Aorta (tissue), 5 donors: ENCODE measurements at regions not wholly inside any gene's neighbourhood (a gene's known extent, or its start where the extent isn't known, plus 50 kb on each side); places are given as distances from the start of the nearest gene placed in this dataset.
"Not testable (repeated sequence)": the region's sequence is repeated elsewhere in the genome, so short reads cannot be mapped to it uniquely, and the experiment has no call there.

ENCODE experiments used
- ATAC-seq: fragments of 200-7000 bp; cut with Tn5 transposase; one replicate; pipeline ENCODE4 v1.9.1; 2022; ENCODE audit warnings: moderate library complexity; ENCODE audit not compliant: low FRiP score
- DNase-seq, 2 donors: peaks; one replicate each; pipeline ENCODE4 v3.0.0-alpha.2; 2020
- H3K27ac ChIP-seq, 2 donors: one replicate each; pipeline ENCODE4 v1.5.1; 2013; ENCODE audit warnings: low read length in 2 of 2, mild to moderate bottlenecking in 2 of 2, moderate library complexity in 2 of 2, control low read depth in 1 of 2, inconsistent platforms in 1 of 2, low read depth in 1 of 2
- H3K27me3 ChIP-seq, 2 donors: one replicate each; pipeline ENCODE4 v1.6.1; 2013; ENCODE audit warnings: control low read depth in 1 of 2, low read length in 1 of 2, mild to moderate bottlenecking in 1 of 2, moderate library complexity in 1 of 2; ENCODE audit not compliant: insufficient read depth in 2 of 2, control insufficient read depth in 1 of 2
- H3K36me3 ChIP-seq, 2 donors: one replicate each; pipeline ENCODE4 v1.6.1; 2013; ENCODE audit warnings: control low read depth in 1 of 2, low read length in 1 of 2, mild to moderate bottlenecking in 1 of 2; ENCODE audit not compliant: insufficient read depth in 2 of 2, control insufficient read depth in 1 of 2
- H3K4me1 ChIP-seq, 2 donors: one replicate each; pipeline ENCODE4 v1.6.1; 2013; ENCODE audit warnings: low read length in 2 of 2, control low read depth in 1 of 2, mild to moderate bottlenecking in 1 of 2, moderate library complexity in 1 of 2; ENCODE audit not compliant: insufficient read depth in 2 of 2, control insufficient read depth in 1 of 2
- H3K4me3 ChIP-seq, 2 donors: one replicate each; pipeline ENCODE4 v1.5.1; 2013; ENCODE audit warnings: low read length in 2 of 2, control low read depth in 1 of 2, mild to moderate bottlenecking in 1 of 2
- H3K9me3 ChIP-seq: one replicate; pipeline ENCODE4 v1.6.1; 2013; ENCODE audit warnings: mild to moderate bottlenecking, low read length; ENCODE audit not compliant: control insufficient read depth
- WGBS, 2 donors: extraction: QIAGEN DNeasy Blood & Tissue Kit; methylation state at CpG; one replicate each; pipeline ENCODE4 v1.1.7; 2013; 5-methylcytosine and 5-hydroxymethylcytosine counted together
- intact Hi-C, 2 donors: fragments of 100-400 bp; cut with DNase I; formaldehyde crosslinking; loops; one replicate each; pipeline versions ENCODE4 v1.14.2 to v1.15.0; 2022
- donor health status: healthy with polysubstance abuse.
- donor health status: Bipolar disorder and iron deficiency.
- donor health status: DM: no; HTN: no; CAD: no.
- donor health status: DM: no; HTN: no; CAD: no.
- donor health status: DM: yes; HTN: yes; CAD: no.

- ATAC-seq (no peak), DNase-seq (no peak)
- Histone ChIP-seq H3K4me3 (no peak overlapping the region), H3K27ac (no peak overlapping the region), H3K9me3 (no peaks in the 10 kb centered on the region), H3K27me3 (no peaks in the 10 kb centered on the region), H3K4me1 (no peaks in the 10 kb centered on the region), H3K36me3 (no peaks in the 10 kb centered on the region)
- WGBS, 2 donors: 49 to 61% methylated on average over 1 of the region's 1 CpG
- intact Hi-C loops: no loop called here
Measured at GRCh38 chr11:91005458-91005857, 782.6 kb upstream of the CHORDC1 start.

GRCh38 chr11:90997241-90997640 lies 774.4 kb upstream of the CHORDC1 start:
- 84 to 87% methylated on average over 3 of the region's 3 CpGs for WGBS, 2 donors
- ATAC-seq: no peak
- Histone ChIP-seq H3K36me3 (no peaks in the 10 kb centered on the region), H3K9me3 (no peaks in the 10 kb centered on the region), H3K27ac (no peak overlapping the region), H3K4me1 (no peaks in the 10 kb centered on the region), H3K4me3 (no peak overlapping the region), H3K27me3 (no peaks in the 10 kb centered on the region)
- intact Hi-C loops: no loop called here
- DNase-seq: no peak

- 90% methylated on average over 12 to 19 of the region's 22 CpGs for WGBS, 2 donors
- H3K27ac ChIP-seq, H3K27me3 ChIP-seq, H3K36me3 ChIP-seq, H3K4me3 ChIP-seq, intact Hi-C loops, H3K4me1 ChIP-seq, H3K9me3 ChIP-seq, DNase-seq, ATAC-seq: not testable (repeated sequence)
Measured at GRCh38 chr11:90972159-90972558, 749.3 kb upstream of the CHORDC1 start.

- Histone ChIP-seq H3K27me3 (no peaks in the 10 kb centered on the region), H3K4me1 (no peaks in the 10 kb centered on the region), H3K27ac (no peak overlapping the region), H3K4me3 (no peak overlapping the region), H3K9me3 (no peaks in the 10 kb centered on the region), H3K36me3 (no peaks in the 10 kb centered on the region)
- ATAC-seq (no peak), DNase-seq (no peak)
- intact Hi-C loops: no loop called here
Measured at GRCh38 chr11:90947930-90948329, 725.1 kb upstream of the CHORDC1 start.

GRCh38 chr11:90930252-90930651 lies 707.4 kb upstream of the CHORDC1 start:
- no peak for ATAC-seq
- no peak for DNase-seq
- H3K27ac ChIP-seq: no peak overlapping the region

GRCh38 chr11:90919332-90919731 lies 696.5 kb upstream of the CHORDC1 start:
- ATAC-seq: no peak
- DNase-seq: no peak
- no peak overlapping the region for H3K27ac ChIP-seq
- no peaks in the 10 kb centered on the region for H3K27me3 ChIP-seq
- H3K9me3 ChIP-seq: no peaks in the 10 kb centered on the region
- intact Hi-C loops: no loop called here
- WGBS, 2 donors: 28 to 32% methylated on average over 2 of the region's 2 CpGs
- no peak overlapping the region for H3K4me3 ChIP-seq
- no peaks in the 10 kb centered on the region for H3K36me3 ChIP-seq
- H3K4me1 ChIP-seq: no peaks in the 10 kb centered on the region

More at GRCh38 chr11:90930252-90930651, 707.4 kb upstream of the CHORDC1 start:
- intact Hi-C loops: no loop called here
- Histone ChIP-seq H3K27me3 (no peaks in the 10 kb centered on the region), H3K4me1 (no peaks in the 10 kb centered on the region), H3K4me3 (no peak overlapping the region), H3K36me3 (no peaks in the 10 kb centered on the region), H3K9me3 (no peaks in the 10 kb centered on the region)
- 77 to 84% methylated on average over 1 of the region's 1 CpG for WGBS, 2 donors

DNA sequence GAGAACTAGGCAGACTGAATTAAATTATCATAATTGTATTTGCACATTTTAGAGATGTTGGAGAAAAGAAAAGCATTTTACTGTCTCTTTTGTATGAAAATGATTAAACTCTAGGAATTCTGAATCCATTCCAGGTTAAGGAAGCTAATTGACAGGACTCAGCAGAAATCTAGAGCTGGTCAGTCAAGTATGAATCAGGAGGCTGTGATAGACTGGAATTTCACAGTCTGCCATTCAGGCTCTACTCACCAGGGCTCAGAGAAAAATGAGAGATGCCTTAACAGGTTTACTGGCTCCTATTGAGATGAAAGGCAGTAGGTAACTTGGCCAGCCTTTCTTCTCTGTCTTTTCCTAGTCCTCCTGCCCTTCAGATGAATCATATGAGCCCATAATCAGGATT lies 693.9 kb upstream of the CHORDC1 start:
- H3K27ac ChIP-seq: no peak overlapping the region
- no peak overlapping the region for H3K4me3 ChIP-seq
- H3K27me3 ChIP-seq: no peaks in the 10 kb centered on the region
- no peaks in the 10 kb centered on the region for H3K9me3 ChIP-seq
- no peak for DNase-seq
- no peak for ATAC-seq
- H3K36me3 ChIP-seq: no peaks in the 10 kb centered on the region
- no peaks in the 10 kb centered on the region for H3K4me1 ChIP-seq
- intact Hi-C loops: no loop called here

DNA sequence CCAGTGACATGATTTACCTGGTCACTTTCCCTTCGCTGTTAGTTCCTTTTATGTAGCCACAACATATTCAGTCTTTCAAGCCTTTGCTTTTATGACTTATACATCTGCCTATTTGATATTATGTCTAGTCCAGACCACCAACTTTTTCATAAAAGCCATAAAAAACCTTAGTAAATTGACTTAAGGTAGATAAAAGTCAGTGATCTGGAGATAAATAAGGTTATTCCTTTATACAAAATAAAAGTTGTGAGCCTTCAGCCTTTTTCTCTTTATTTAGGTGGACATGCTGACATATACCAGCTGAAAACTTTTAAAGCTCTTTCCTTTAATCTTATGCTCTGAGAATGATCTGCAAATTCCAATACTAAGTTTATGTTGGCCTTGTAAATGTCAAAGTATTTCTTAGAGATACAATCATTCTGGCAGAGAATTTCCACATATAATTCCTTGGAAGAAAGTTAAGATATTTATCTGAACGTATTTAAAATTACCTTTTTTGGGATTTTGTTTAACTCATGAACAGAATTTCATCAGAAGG lies 690.4 kb upstream of the CHORDC1 start:
- no peak for ATAC-seq
- intact Hi-C loops: no loop called here
- H3K4me1 ChIP-seq: no peaks in the 10 kb centered on the region
- 50% methylated on average over 2 of the region's 2 CpGs for WGBS, 2 donors
- no peaks in the 10 kb centered on the region for H3K9me3 ChIP-seq
- no peaks in the 10 kb centered on the region for H3K27me3 ChIP-seq
- H3K36me3 ChIP-seq: no peaks in the 10 kb centered on the region
- DNase-seq: no peak
- no peak overlapping the region for H3K4me3 ChIP-seq
- no peak overlapping the region for H3K27ac ChIP-seq

- 79 to 84% methylated on average over 5 of the region's 5 CpGs for WGBS, 2 donors
Measured at GRCh38 chr11:90912631-90913030, 689.8 kb upstream of the CHORDC1 start.

More at GRCh38 chr11:90912631-90913030, 689.8 kb upstream of the CHORDC1 start:
- Histone ChIP-seq H3K4me3 (no peak overlapping the region), H3K27ac (no peak overlapping the region), H3K27me3 (no peaks in the 10 kb centered on the region), H3K36me3 (no peaks in the 10 kb centered on the region), H3K4me1 (no peaks in the 10 kb centered on the region), H3K9me3 (no peaks in the 10 kb centered on the region)
- intact Hi-C loops: no loop called here
- ATAC-seq (no peak), DNase-seq (no peak)
